ENCODE measurements at regions not wholly inside any gene's neighbourhood (a gene's known extent, or its start where the extent isn't known, plus 50 kb on each side); places are given as distances from the start of the nearest gene placed in this dataset.
"Not testable (repeated sequence)": the region's sequence is repeated elsewhere in the genome, so short reads cannot be mapped to it uniquely, and the experiment has no call there.

- not testable (repeated sequence) for TF ChIP-seq POLR2A, CTCF (IDR thresholded peaks at IDR 0.05)
Measured at GRCh38 chr17:22384461-22384800, 692.1 kb downstream of the KCNJ18 start.

Data from esophagus squamous epithelium (tissue), 4 donors.